PC-3 (cell line): ENCODE measurements at regions not wholly inside any gene's neighbourhood (a gene's known extent, or its start where the extent isn't known, plus 50 kb on each side); places are given as distances from the start of the nearest gene placed in this dataset.

Experiments
- ATAC-seq: fragments of 200-7000 bp; cut with Tn5 transposase; 2 replicates; pipeline ENCODE4 v1.9.1; 2020; ENCODE audit warnings: mild to moderate bottlenecking, moderate library complexity
- BruUV-seq: library from RNA; stranded (reverse); fragments of 400-500 nt; replicated peaks from 2 replicates; lab custom pipeline; 2021; lab: Mats Ljungman, UMichigan
- CTCF ChIA-PET: fragments of 300-600 bp; sonication (Branson Sonifier 250); formaldehyde crosslinking; loops from one replicate; lab custom pipeline; 2022; ENCODE audit warnings: antibody characterized with exemption; lab: Charles Lee
- POLR2A ChIA-PET: fragments of 300-600 bp; sonication (Branson Sonifier 250); formaldehyde crosslinking; loops from one replicate; lab custom pipeline; 2022; ENCODE audit warnings: antibody characterized with exemption; ENCODE audit not compliant: unreplicated experiment; lab: Charles Lee
- DNase-seq: peaks from one replicate; pipeline ENCODE4 v3.0.0-alpha.2; 2015
- H2AFZ ChIP-seq: fragments of 300-600 bp; sonication (generic); 2 replicates; pipeline ENCODE4 v1.6.0; 2016; ENCODE audit warnings: antibody characterized with exemption, low read length
- H3F3A ChIP-seq: fragments of 300-600 bp; sonication (generic); one replicate; pipeline ENCODE4 v1.6.0; 2017; ENCODE audit warnings: antibody characterized with exemption, low read length, control low read depth, mild to moderate bottlenecking; ENCODE audit not compliant: unreplicated experiment
- H3K27ac ChIP-seq: fragments of 300-600 bp; sonication (generic); 2 replicates; pipeline ENCODE4 v1.5.1; 2016; ENCODE audit warnings: mild to moderate bottlenecking, low read length
- H3K27me3 ChIP-seq: fragments of 300-600 bp; sonication (generic); 2 replicates; pipeline ENCODE4 v1.6.1; 2016; ENCODE audit warnings: low read length, mixed read lengths
- H3K36me3 ChIP-seq: fragments of 300-600 bp; sonication (generic); 2 replicates; pipeline ENCODE4 v1.6.1; 2016; ENCODE audit warnings: low read depth, mixed run types, low read length, mixed read lengths
- H3K4me1 ChIP-seq: fragments of 300-600 bp; sonication (generic); 2 replicates; pipeline ENCODE4 v1.5.1; 2016; ENCODE audit warnings: low read length; ENCODE audit not compliant: insufficient read depth
- H3K4me2 ChIP-seq: fragments of 300-600 bp; sonication (generic); 2 replicates; pipeline ENCODE4 v1.6.0; 2016; ENCODE audit warnings: low read length
- H3K4me3 ChIP-seq: fragments of 300-600 bp; sonication (generic); 2 replicates; pipeline ENCODE4 v1.5.1; 2016; ENCODE audit warnings: mild to moderate bottlenecking, low read length, mixed read lengths
- H3K79me2 ChIP-seq: fragments of 300-600 bp; sonication (generic); 2 replicates; pipeline ENCODE4 v1.6.1; 2017; ENCODE audit warnings: low read length, mixed read lengths
- H3K9ac ChIP-seq: fragments of 300-600 bp; sonication (generic); 2 replicates; pipeline ENCODE4 v1.6.0; 2016; ENCODE audit warnings: mild to moderate bottlenecking, low read length
- H3K9me2 ChIP-seq: fragments of 300-600 bp; sonication (generic); replicated peaks from 2 replicates; pipeline ENCODE4 v1.6.1; 2016; ENCODE audit warnings: mixed run types, low read length, mixed read lengths
- H3K9me3 ChIP-seq: fragments of 300-600 bp; sonication (generic); 2 replicates; pipeline ENCODE4 v1.6.1; 2016; ENCODE audit warnings: low read length, mixed read lengths
- H4K20me1 ChIP-seq: fragments of 300-600 bp; sonication (generic); 2 replicates; pipeline ENCODE4 v1.6.1; 2016; ENCODE audit warnings: low read length, mixed read lengths
- CTCF ChIP-seq: fragments of 300-600 bp; sonication (generic); conservative IDR thresholded peaks from 2 replicates; pipeline ENCODE4 v1.5.1; 2017; ENCODE audit warnings: antibody characterized with exemption, low read depth, mild to moderate bottlenecking, low read length
- EZH2 ChIP-seq: fragments of 300-600 bp; sonication (generic); IDR thresholded peaks from one replicate; pipeline ENCODE4 v1.6.1; 2017; ENCODE audit warnings: antibody characterized with exemption, mild to moderate bottlenecking, low read length; ENCODE audit not compliant: unreplicated experiment
- EZH2phosphoT487 ChIP-seq: fragments of 300-600 bp; sonication (generic); IDR thresholded peaks from 2 replicates; pipeline ENCODE4 v1.6.1; 2018; ENCODE audit warnings: mild to moderate bottlenecking, antibody characterized with exemption, low read length, borderline replicate concordance
- intact Hi-C: fragments of 100-400 bp; cut with micrococcal nuclease; formaldehyde crosslinking; loops from 2 replicates; pipeline ENCODE4 v1.9.0; 2023

DNA sequence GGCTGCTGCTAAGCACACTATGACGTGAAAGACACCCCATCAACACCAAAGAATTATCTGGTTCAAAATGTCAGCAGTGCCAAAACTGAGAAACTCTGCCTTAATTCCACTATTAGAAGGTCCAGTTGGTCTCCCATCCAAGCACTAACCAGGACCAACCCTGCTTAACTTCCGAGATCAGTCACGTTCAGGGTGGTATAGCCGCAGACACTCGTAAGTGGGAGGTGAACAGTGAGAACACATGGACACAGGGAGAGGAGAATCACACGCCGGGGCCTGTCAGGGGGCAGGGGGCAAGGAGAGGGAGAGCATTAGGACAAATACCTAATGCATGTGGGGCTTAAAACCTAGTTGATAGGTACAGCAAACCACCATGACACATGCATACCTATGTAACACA is 83.4 kb downstream of the C13orf42 start:
- CTCF ChIA-PET: no interaction called here
- no peaks in the 10 kb centered on the region for H3K9me2 ChIP-seq
- no peaks in the 10 kb centered on the region for H3K4me1 ChIP-seq
- intact Hi-C loops: no loop called here
- H3K4me2 ChIP-seq: no peak overlapping the region
- H2AFZ ChIP-seq: no peak overlapping the region
- no peaks in the 10 kb centered on the region for H3K79me2 ChIP-seq
- ATAC-seq (no peak), DNase-seq (no peak)
- TF ChIP-seq CTCF (no peak), EZH2 (no peak)
- BruUV-seq: no TSS peak
- H3K27me3 ChIP-seq: no peaks in the 10 kb centered on the region; the same call in none of the 2 replicates
- H4K20me1 ChIP-seq: no peaks in the 10 kb centered on the region
- no peak overlapping the region for H3K27ac ChIP-seq
- H3K36me3 ChIP-seq: no peaks in the 10 kb centered on the region
- POLR2A ChIA-PET: no interaction called here
- no peaks in the 10 kb centered on the region for H3K9me3 ChIP-seq
- H3K4me3 ChIP-seq: no peak overlapping the region
- H3K9ac ChIP-seq: no peak overlapping the region
- no peaks in the 10 kb centered on the region for H3F3A ChIP-seq

DNA sequence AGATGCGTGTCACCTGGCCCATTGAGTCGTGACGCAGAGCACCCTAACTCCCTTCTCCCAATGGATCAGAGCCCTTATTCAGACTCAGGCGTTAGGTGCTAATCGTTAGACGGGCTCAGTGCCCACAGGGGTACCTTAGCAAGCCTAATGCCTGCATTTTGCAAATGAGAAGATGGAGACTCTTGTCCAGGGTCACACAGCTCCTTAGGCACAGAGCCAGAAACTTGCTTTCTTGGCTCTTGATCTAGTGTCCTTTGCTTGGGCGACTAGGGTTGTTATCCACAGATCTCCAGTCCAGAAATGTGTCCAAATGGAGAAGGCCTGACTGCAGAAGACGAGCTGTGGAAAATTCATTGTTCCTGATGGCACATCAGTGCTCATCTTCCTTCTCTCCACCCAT is 85.1 kb downstream of the C13orf42 start:
- Histone ChIP-seq H2AFZ (no peak overlapping the region), H3K4me2 (no peak overlapping the region), H4K20me1 (no peaks in the 10 kb centered on the region), H3K9ac (no peak overlapping the region), H3K79me2 (no peaks in the 10 kb centered on the region), H3K4me1 (no peaks in the 10 kb centered on the region), H3K9me2 (no peaks in the 10 kb centered on the region), H3F3A (no peaks in the 10 kb centered on the region), H3K4me3 (no peak overlapping the region), H3K36me3 (no peaks in the 10 kb centered on the region), H3K9me3 (no peaks in the 10 kb centered on the region), H3K27me3 (no peaks in the 10 kb centered on the region; the same call in none of the 2 replicates), H3K27ac (no peak overlapping the region)
- ChIA-PET CTCF (no interaction called here), POLR2A (no interaction called here)
- ATAC-seq (no peak), DNase-seq (no peak)
- TF ChIP-seq EZH2phosphoT487 (no peak), CTCF (no peak), EZH2 (no peak)
- no TSS peak for BruUV-seq
- intact Hi-C loops: no loop called here

DNA sequence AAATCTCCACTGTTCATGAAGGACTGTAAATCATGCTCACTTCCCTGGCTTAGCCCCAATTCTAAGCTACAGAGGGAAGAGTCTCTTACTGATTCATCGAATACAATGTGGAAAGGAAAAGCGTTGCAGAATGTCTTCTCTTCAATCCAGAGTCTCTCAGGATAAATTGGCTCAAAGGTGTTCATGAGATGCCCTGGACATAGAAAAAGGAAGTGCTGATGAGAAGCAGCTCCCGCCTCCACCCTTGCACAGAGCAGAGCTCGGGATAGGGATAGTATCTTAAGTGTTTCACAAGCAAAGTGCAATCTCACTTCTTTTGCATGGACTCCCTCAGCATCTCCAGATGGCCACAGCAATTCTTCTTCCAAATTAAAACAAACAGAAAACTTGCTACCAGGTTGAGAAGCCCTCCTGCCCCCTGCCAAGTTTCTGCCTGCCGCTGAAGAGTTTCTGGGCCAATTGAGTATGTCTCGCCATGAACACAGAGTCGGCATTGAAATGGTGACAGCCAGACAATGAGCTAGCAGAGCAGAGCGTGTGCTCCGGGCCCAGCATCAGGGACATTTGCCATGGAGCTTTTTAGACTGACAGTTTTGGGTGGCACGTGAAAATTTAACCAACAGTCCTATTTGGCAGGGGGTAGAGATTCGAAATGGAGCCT is 85.7 kb downstream of the C13orf42 start:
- no peaks in the 10 kb centered on the region for H4K20me1 ChIP-seq
- H3K36me3 ChIP-seq: no peaks in the 10 kb centered on the region

More for the DNA sequence above, 85.7 kb downstream of the C13orf42 start:
- TF ChIP-seq EZH2phosphoT487 (no peak), CTCF (no peak), EZH2 (no peak)
- no peak overlapping the region for H2AFZ ChIP-seq
- no peaks in the 10 kb centered on the region for H3K9me3 ChIP-seq
- H3K4me2 ChIP-seq: no peak overlapping the region
- no TSS peak for BruUV-seq
- no peaks in the 10 kb centered on the region for H3K4me1 ChIP-seq
- ATAC-seq: no peak
- no peak overlapping the region for H3K9ac ChIP-seq
- no peaks in the 10 kb centered on the region for H3K79me2 ChIP-seq
- H3K27ac ChIP-seq: no peak overlapping the region
- CTCF ChIA-PET: no interaction called here
- no peak for DNase-seq
- POLR2A ChIA-PET: no interaction called here
- no peak overlapping the region for H3K4me3 ChIP-seq
- H3F3A ChIP-seq: no peaks in the 10 kb centered on the region
- H3K9me2 ChIP-seq: no peaks in the 10 kb centered on the region
- intact Hi-C loops: no loop called here
- H3K27me3 ChIP-seq: no peaks in the 10 kb centered on the region; the same call in none of the 2 replicates
